Keratinocyte (primary cell): ENCODE measurements at regions not wholly inside any gene's neighbourhood (a gene's known extent, or its start where the extent isn't known, plus 50 kb on each side); places are given as distances from the start of the nearest gene placed in this dataset.

ENCODE experiments used
- CTCF ChIP-seq, 3 experiments: IDR thresholded peaks in 1 of 3; conservative IDR thresholded peaks in 1 of 3; optimal IDR thresholded peaks in 1 of 3; 2 replicates in 2 of 3; 3 replicates in 1 of 3; pipeline versions ENCODE3 to v1.5.1; 2011; ENCODE audit warnings: low read length in 3 of 3, mild to moderate bottlenecking in 3 of 3, moderate library complexity in 2 of 3, control low read depth in 1 of 3, inconsistent platforms in 1 of 3; ENCODE audit not compliant: insufficient read depth in 2 of 3; ENCODE audit errors: extremely low read depth in 1 of 3
- EZH2 ChIP-seq: IDR thresholded peaks from one replicate; pipeline ENCODE4 v1.6.1; 2012; ENCODE audit warnings: inconsistent platforms, mild to moderate bottlenecking, low read length, moderate library complexity

DNA sequence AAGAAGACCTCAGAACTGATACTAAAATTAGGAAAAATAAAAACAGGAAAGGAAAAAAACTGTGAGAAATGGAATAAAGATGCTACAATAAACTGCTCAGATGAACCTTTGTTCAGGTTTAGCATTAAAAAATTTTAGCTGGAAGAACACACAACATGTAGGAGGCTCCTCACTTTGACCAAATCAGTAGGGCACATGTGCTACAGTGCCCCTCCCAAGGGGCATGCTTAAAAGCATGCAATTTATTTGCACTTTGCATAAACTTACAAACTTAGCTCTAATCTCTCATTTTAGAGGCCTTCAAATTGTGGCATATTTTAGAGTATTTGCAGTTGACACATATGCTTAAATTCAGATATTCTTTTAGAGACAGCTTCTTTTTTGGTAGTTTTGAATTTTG, 570.2 kb downstream of the UTRN start:
- TF ChIP-seq EZH2 (no peak), CTCF (optimal IDR thresholded peaks at IDR 0.05 in 1 of 3, IDR thresholded peaks at IDR 0.05 in 1 of 3, conservative IDR thresholded peaks at IDR 0.05 in 1 of 3; ENCODE audit: extremely low read depth in 1 of 3, insufficient read depth in 2 of 3, low read length in 3 of 3) (no peak)
